ENCODE measurements at regions not wholly inside any gene's neighbourhood (a gene's known extent, or its start where the extent isn't known, plus 50 kb on each side); places are given as distances from the start of the nearest gene placed in this dataset.

- TF ChIP-seq RXRA (IDR thresholded peaks at IDR 0.05; ENCODE audit: insufficient read depth, low read depth, low read length) (no peak), PHF8 (conservative IDR thresholded peaks at IDR 0.05; ENCODE audit: low read depth, low read length) (no peak)
- TF ChIP-seq, protein P1, sequence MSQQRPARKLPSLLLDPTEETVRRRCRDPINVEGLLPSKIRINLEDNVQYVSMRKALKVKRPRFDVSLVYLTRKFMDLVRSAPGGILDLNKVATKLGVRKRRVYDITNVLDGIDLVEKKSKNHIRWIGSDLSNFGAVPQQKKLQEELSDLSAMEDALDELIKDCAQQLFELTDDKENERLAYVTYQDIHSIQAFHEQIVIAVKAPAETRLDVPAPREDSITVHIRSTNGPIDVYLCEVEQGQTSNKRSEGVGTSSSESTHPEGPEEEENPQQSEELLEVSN (IDR thresholded peaks at IDR 0.05): no peak
Measured at GRCh38 chr9:78590068-78590467, 293.1 kb downstream of the PSAT1 start (continued).
